Liver (tissue), 3 donors: ENCODE measurements at regions not wholly inside any gene's neighbourhood (a gene's known extent, or its start where the extent isn't known, plus 50 kb on each side); places are given as distances from the start of the nearest gene placed in this dataset.

Experiments
- CTCF ChIP-seq: fragments of 150-350 bp; IDR thresholded peaks from 2 replicates; pipeline ENCODE4 v1.5.1; 2017; ENCODE audit warnings: improper control_type of control experiment, low read depth, low read length; ENCODE audit not compliant: missing input control
- REST ChIP-seq: IDR thresholded peaks from 2 replicates; pipeline ENCODE4 v1.6.1; 2016; ENCODE audit warnings: antibody characterized with exemption, mild to moderate bottlenecking
- TAF1 ChIP-seq: conservative IDR thresholded peaks from 2 replicates; pipeline ENCODE4 v1.6.1; 2016; ENCODE audit warnings: antibody characterized with exemption, mild to moderate bottlenecking
- donor health status: healthy.
- donor health status: healthy.

GRCh38 chr3:117666325-117666724 lies 956.7 kb downstream of the TUSC7 start:
- TF ChIP-seq TAF1 (no peak), CTCF (no peak), REST (no peak)
